Astrocyte (in vitro differentiated cells and primary cell): ENCODE measurements at regions not wholly inside any gene's neighbourhood (a gene's known extent, or its start where the extent isn't known, plus 50 kb on each side); places are given as distances from the start of the nearest gene placed in this dataset.

Experiments used
- DNase-seq: peaks from one replicate; pipeline ENCODE4 v3.0.0-alpha.2; 2010; ENCODE audit warnings: low read depth
- FAIRE-seq: peaks from 2 replicates; lab custom pipeline; 2011; peaks lifted over from hg19 to GRCh38; lab: Jason Lieb, UNC
- H2AFZ ChIP-seq: 2 replicates; pipeline ENCODE4 v1.6.0; 2012; ENCODE audit warnings: low read depth, low read length, inconsistent platforms
- H3K27ac ChIP-seq: 2 replicates; pipeline ENCODE4 v1.5.1; 2011; ENCODE audit warnings: low read depth, low read length, inconsistent platforms
- H3K27me3 ChIP-seq: 2 replicates; pipeline ENCODE4 v1.6.0; 2011; ENCODE audit warnings: low read length, inconsistent platforms; ENCODE audit not compliant: insufficient read depth
- H3K36me3 ChIP-seq: 2 replicates; pipeline ENCODE4 v1.5.1; 2011; ENCODE audit warnings: low read length, inconsistent platforms; ENCODE audit not compliant: insufficient read depth
- H3K4me1 ChIP-seq: 2 replicates; pipeline ENCODE4 v1.5.1; 2011; ENCODE audit warnings: low read length, inconsistent platforms; ENCODE audit not compliant: insufficient read depth
- H3K4me2 ChIP-seq: 2 replicates; pipeline ENCODE4 v1.6.0; 2012; ENCODE audit warnings: low read length, inconsistent platforms
- H3K4me3 ChIP-seq: 2 replicates; pipeline ENCODE4 v1.5.1; 2011; ENCODE audit warnings: low read depth, mild to moderate bottlenecking, low read length, inconsistent platforms; ENCODE audit not compliant: insufficient read depth
- H3K79me2 ChIP-seq: 2 replicates; pipeline ENCODE4 v1.6.0; 2012; ENCODE audit warnings: mild to moderate bottlenecking, low read length, inconsistent platforms; ENCODE audit not compliant: insufficient read depth
- H3K9ac ChIP-seq: 2 replicates; pipeline ENCODE4 v1.6.0; 2012; ENCODE audit warnings: mild to moderate bottlenecking, low read length, inconsistent platforms
- H3K9me3 ChIP-seq: 2 replicates; pipeline ENCODE4 v1.5.1; 2012; ENCODE audit warnings: low read depth, mild to moderate bottlenecking, low read length, inconsistent platforms; ENCODE audit not compliant: insufficient read depth
- H4K20me1 ChIP-seq: 2 replicates; pipeline ENCODE4 v1.6.0; 2012; ENCODE audit warnings: low read length, inconsistent platforms; ENCODE audit not compliant: insufficient read depth
- H3K27ac Mint-ChIP-seq: one replicate; pipeline ENCODE4 v1.8.0; 2021; ENCODE audit warnings: mild to moderate bottlenecking, mixed read lengths; ENCODE audit not compliant: unreplicated experiment
- H3K27me3 Mint-ChIP-seq: one replicate; pipeline ENCODE4 v1.8.0; 2021; ENCODE audit warnings: low read depth, mixed read lengths; ENCODE audit not compliant: unreplicated experiment
- H3K36me3 Mint-ChIP-seq: one replicate; pipeline ENCODE4 v1.8.0; 2021; ENCODE audit warnings: low read depth, mixed read lengths; ENCODE audit not compliant: unreplicated experiment
- H3K4me1 Mint-ChIP-seq: one replicate; pipeline ENCODE4 v1.8.0; 2021; ENCODE audit warnings: low read depth, mixed read lengths; ENCODE audit not compliant: unreplicated experiment
- H3K4me3 Mint-ChIP-seq: one replicate; pipeline ENCODE4 v1.8.0; 2021; ENCODE audit warnings: mild to moderate bottlenecking, moderate library complexity, mixed read lengths; ENCODE audit not compliant: unreplicated experiment
- H3K9me3 Mint-ChIP-seq: one replicate; pipeline ENCODE4 v1.8.0; 2021; ENCODE audit warnings: mild to moderate bottlenecking, mixed read lengths; ENCODE audit not compliant: unreplicated experiment
- CTCF ChIP-seq: IDR thresholded peaks from 2 replicates; pipeline ENCODE4 v1.5.1; 2011; ENCODE audit warnings: low read depth, mild to moderate bottlenecking, inconsistent platforms, low read length, moderate library complexity; ENCODE audit not compliant: insufficient read depth
- EZH2 ChIP-seq: IDR thresholded peaks from 2 replicates; pipeline ENCODE4 v1.6.1; 2012; ENCODE audit warnings: mild to moderate bottlenecking, low read length, inconsistent platforms; ENCODE audit not compliant: insufficient read depth

GRCh38 chr3:195003893-195004289, 267.1 kb downstream of the XXYLT1 start:
- Mint-ChIP-seq H3K27ac (no peak overlapping the region), H3K36me3 (no peaks in the 10 kb centered on the region), H3K4me1 (peaks cover under 1% of the 10 kb centered on the region), H3K27me3 (peaks cover 78% of the 10 kb centered on the region), H3K4me3 (no peak overlapping the region), H3K9me3 (peaks cover 12% of the 10 kb centered on the region)
- peaks cover 58% of the 10 kb centered on the region for H3K27me3 ChIP-seq
- no peaks in the 10 kb centered on the region for H3K79me2 ChIP-seq
- DNase-seq (no peak), FAIRE-seq (no peak)
- no peak overlapping the region for H2AFZ ChIP-seq
- no peaks in the 10 kb centered on the region for H4K20me1 ChIP-seq
- no peak overlapping the region for H3K9ac ChIP-seq
- no peak overlapping the region for H3K4me2 ChIP-seq
- H3K27ac ChIP-seq: no peak overlapping the region
- H3K4me3 ChIP-seq: no peak overlapping the region
- no peaks in the 10 kb centered on the region for H3K36me3 ChIP-seq
- no peaks in the 10 kb centered on the region for H3K9me3 ChIP-seq
- H3K4me1 ChIP-seq: no peaks in the 10 kb centered on the region
- TF ChIP-seq EZH2 (no peak), CTCF (no peak)

GRCh38 chr3:195004512-195005250, 266.3 kb downstream of the XXYLT1 start:
- Histone ChIP-seq H3K79me2 (no peaks in the 10 kb centered on the region), H3K9ac (no peak overlapping the region), H3K36me3 (no peaks in the 10 kb centered on the region), H2AFZ (no peak overlapping the region), H3K4me2 (no peak overlapping the region), H3K4me1 (no peaks in the 10 kb centered on the region), H3K4me3 (no peak overlapping the region), H3K27me3 (peaks cover 58% of the 10 kb centered on the region), H3K9me3 (no peaks in the 10 kb centered on the region), H4K20me1 (no peaks in the 10 kb centered on the region), H3K27ac (no peak overlapping the region)
- Mint-ChIP-seq H3K4me1 (no peaks in the 10 kb centered on the region), H3K27me3 (peaks cover 79% of the 10 kb centered on the region), H3K9me3 (peaks cover 17% of the 10 kb centered on the region), H3K4me3 (no peak overlapping the region), H3K36me3 (no peaks in the 10 kb centered on the region), H3K27ac (no peak overlapping the region)
- TF ChIP-seq EZH2 (no peak), CTCF (no peak)
- no peak for FAIRE-seq
- no peak for DNase-seq

GRCh38 chr3:195005251-195005620, 265.7 kb downstream of the XXYLT1 start:
- Histone ChIP-seq H3K36me3 (no peaks in the 10 kb centered on the region), H4K20me1 (no peaks in the 10 kb centered on the region), H3K4me1 (no peaks in the 10 kb centered on the region), H3K27me3 (peaks cover 58% of the 10 kb centered on the region), H3K27ac (no peak overlapping the region), H3K9me3 (no peaks in the 10 kb centered on the region), H3K9ac (no peak overlapping the region), H3K79me2 (no peaks in the 10 kb centered on the region), H3K4me2 (no peak overlapping the region), H3K4me3 (no peak overlapping the region), H2AFZ (no peak overlapping the region)
- H3K27me3 Mint-ChIP-seq: peaks cover 78% of the 10 kb centered on the region
- FAIRE-seq (no peak), DNase-seq (no peak)
- H3K4me1 Mint-ChIP-seq: no peaks in the 10 kb centered on the region
- H3K36me3 Mint-ChIP-seq: no peaks in the 10 kb centered on the region
- no peak overlapping the region for H3K27ac Mint-ChIP-seq
- H3K4me3 Mint-ChIP-seq: no peak overlapping the region
- peaks cover 17% of the 10 kb centered on the region for H3K9me3 Mint-ChIP-seq
- TF ChIP-seq EZH2 (no peak), CTCF (no peak)
